GM18873 (cell line): ENCODE measurements at regions not wholly inside any gene's neighbourhood (a gene's known extent, or its start where the extent isn't known, plus 50 kb on each side); places are given as distances from the start of the nearest gene placed in this dataset.

ENCODE experiments used
- ATAC-seq: cut with Tn5 transposase; IDR thresholded peaks from one replicate; pipeline ENCODE4 v1.9.1; 2021; ENCODE audit warnings: mild to moderate bottlenecking, moderate library complexity, moderate number of reproducible peaks; ENCODE audit not compliant: unreplicated experiment, low FRiP score

DNA sequence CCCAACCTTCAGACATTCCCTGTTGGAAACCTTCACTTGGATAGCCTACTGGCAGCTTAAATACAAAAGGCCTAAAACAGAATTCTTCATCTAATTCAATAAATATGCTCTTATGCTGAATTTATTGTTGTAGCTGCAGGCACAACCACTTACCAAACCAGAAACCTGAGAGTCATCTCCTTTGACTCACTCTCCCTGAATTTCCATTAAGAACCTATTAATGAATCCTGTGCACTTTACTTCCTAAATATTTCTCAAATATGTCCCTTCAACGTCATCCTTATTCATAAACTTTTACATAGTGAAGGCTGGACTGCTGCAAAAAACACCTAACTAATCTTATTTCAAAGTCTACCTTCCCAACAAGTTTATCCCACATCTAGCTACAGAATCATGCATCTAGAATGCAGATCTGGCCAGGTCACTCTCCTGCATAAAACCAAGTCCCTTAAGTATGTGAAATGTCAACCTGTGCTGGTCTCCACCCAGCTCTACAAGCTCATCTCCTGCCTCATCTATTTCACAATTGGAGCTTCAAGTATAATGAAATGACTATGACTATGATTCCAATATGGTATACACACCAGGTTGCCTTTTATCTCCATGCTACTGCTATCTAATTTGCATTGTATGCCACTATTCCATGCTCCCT lies 354.2 kb downstream of the ZEB2 start:
- no peak for ATAC-seq

DNA sequence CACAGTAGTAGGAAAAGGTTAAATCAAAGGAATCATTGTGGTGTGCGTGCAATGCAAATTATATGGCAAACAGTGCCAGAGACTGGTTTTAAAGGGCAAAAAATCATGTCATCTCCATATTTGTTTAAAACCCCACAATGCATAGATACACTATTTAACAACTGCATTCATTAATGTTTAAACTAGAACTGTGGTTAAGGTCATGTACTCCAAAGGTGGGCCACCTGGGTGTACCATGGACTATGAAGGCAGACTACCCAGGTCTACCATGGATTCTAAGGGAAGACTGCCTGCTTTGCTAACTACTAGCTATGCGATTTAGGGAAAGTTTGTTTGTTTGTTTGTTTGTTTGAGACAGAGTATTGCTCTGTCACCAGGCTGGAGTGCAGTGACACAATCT lies 356.3 kb downstream of the ZEB2 start:
- ATAC-seq, result no peak

DNA sequence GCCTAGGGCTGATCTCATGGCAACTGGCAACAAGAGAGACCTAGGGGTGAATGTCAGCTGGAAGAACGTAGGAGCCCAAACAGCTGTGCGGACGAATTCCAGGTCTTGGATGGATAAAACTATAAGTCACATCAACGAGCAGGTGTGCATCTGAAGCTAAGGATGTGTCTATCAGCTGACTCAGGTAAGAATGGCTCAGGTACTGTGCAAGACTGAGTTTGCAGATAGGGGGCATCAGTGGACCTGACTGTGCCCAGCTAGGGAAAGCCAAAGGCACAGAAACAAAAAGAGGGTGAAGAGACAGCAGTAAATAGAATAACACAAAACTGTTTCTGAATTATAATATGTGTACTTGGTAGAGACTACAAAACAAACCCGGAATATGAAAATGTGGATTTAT lies 357.3 kb downstream of the ZEB2 start:
- ATAC-seq, result no peak

DNA sequence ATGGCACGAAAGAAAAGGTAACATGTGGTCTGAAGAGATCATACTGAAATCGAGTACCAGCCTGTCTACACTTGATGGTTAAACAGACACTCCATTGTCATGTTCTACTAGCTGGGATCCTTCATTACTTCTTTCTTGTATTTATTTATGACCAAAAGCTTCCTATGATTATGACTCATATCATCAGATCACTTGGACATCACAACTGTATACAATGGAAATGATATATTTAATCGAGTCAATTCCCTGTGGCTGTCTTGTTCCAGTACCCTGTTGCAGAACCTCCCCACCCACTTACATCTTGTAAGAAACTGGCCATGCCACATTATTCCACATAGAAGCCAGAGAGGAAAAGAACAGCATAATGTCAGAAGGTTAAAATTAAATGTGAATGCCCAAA lies 358.9 kb downstream of the ZEB2 start:
- no peak for ATAC-seq

DNA sequence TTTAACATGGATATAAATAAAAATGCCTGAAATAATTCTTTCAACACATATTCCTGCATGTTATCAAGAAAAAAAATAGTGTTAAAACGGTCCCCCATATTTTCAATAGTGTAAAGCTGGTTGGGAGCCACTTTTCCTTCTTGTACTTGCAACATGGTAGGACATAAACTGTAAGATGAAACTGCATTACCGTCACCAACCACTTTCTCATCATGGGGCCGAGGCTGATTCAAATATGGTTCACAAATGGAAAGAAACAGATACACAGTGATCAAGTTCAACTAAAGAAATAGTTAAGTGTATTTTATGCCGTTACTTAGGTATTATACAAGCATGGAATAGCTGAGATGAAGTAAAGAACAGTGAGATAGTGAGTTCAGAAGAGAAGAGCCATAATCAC lies 360.7 kb downstream of the ZEB2 start:
- ATAC-seq, result no peak

DNA sequence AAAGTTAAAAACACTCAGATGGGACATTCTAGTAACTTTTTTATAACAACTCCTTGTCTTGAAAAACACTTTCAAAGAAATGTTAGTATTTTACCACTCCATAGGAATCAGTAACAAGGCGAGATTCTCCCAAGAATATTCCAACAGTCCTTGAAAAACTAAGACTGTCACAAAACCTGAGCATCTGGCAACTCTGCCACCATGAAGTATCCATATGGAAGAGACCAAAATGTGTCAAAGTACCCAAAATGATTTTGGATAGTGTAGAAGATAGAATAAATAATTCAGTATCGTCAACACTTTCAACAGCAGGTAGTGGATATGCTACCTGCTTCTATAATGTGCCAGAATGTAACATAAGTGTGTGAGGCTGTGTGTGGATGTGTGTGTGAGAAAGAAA lies 361.8 kb downstream of the ZEB2 start:
- ATAC-seq, result no peak

DNA sequence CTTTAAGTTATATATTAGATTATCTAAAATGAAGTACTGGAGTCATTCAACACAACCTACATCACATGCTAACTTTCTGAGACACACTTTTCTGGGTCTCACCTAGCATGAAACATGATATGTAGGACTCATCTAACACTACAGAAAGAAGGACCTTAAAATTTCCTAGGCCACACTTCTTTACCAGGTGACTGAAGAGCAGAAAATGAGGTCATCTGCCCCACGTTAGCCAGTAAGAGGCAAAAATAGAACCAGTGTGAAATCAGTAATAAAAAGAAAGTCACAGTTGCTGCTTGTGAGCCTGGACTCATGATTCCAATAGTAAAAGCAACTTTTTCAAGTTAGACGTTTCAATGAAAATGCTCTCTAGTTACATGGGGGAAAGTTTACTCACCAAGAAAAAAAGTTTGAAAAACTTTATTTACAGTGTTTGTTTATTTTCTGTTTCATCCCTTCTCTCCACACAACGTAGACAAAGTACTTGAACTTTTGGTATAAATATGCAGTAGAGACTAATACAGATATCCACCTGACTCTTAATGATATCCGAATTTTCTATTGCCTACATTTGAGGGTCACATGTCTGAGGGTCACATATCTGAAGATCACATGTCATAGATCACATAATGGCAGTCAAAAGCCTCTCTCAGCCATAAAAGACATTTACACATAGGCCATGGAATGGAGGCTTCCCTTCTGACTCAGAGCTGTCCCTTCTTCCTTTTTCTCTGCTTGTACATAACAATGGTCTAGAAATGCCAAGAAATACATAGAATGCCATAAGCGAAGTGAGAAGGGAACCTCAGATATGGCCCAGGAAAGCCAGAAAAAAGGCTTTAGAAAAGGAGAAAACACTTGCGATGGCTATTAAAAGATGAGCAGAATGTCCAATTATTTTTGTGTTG lies 362.9 kb downstream of the ZEB2 start:
- no peak for ATAC-seq

DNA sequence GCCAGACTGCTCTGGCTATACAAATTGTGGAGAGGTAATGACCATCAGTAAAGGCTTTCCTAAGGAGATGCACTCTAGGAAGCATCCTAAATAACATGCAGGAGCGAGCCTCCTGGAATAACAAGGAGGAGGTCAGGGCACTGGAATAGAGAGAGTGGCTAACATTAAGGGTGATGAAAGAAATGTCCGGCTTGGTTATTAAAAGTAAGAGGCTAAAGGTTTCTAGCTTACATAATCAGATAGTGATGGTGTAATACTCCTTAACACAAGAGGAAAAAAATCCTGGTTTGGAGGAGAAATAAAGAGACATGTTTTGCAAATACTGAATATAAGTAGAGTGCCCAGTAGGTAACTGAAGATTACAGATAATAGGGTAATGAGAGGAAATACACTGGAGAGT lies 365.7 kb downstream of the ZEB2 start:
- ATAC-seq, result no peak

DNA sequence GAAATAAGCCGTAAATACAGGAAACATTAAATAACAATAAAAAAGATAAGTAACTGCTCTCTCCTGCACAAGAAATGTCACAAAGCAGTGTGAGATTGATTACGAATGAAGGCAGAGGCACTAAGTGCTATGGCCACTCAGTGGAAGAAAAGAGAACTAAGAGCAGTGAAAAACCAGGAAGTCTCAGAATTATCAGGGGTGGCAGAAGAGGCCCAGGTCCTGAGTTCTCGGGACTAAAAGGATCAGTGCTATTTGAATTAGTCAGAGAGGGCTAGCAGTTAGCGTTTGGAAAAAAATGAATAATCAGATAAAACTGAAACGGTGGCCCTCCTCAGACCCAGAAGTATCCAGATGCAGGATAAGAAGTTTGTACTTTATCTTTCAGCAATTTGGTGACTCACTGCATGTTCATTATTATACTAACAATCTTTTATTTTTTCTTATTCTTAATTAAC lies 367.1 kb downstream of the ZEB2 start:
- ATAC-seq, result no peak

DNA sequence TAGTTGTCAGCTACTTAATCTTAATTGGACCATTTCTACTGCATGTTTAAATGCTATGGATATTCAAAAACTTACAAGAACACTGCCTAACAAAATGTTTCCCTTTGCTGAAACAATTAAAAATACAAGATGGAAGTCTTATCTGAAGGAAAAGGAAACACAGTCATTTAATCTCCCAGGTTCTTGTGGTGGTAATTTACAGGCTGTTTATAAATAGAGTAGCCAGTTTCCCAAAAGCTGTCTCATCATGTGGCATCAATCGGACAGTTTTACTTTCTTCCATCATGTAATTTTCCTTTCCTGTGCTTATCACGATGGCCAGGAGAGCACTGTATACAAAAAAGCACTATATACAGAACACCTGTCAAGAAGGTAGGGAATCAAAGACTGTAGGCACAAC lies 368.1 kb downstream of the ZEB2 start:
- ATAC-seq, result no peak

DNA sequence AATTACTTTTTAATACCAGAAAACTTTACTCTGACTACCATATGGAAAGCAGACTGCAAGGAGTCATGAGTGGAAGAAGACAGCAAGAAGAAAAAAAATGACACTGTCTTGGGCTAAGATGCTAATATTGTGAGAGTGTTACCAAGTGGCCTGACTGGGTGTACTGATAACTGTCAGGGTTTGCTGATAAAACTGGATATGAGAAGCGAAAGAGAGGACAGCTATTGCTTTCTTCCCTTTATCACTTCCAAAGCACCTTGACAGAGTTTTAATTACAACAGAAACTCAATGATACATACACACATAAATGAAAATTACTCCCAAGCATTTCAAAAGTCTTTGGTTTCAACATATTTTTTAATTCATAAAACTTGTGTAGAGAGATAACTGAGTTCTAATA lies 368.5 kb downstream of the ZEB2 start:
- no peak for ATAC-seq

DNA sequence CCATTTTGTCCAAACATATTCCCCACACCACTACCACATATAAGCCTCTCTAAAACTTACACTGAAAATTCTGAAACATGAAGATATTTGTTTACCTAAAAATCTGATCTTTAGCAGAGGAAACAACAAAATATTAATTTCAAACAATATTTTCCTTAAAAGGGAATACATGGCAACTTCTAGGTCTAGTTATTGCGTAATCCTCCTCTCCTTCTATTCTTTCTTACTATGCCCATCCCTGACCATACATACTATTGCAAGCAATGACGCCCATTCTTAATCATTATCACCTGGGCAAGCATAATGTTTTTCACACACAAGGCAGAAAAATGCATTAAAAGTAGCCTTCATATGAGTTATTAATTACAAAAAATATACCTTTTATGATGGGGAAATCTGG lies 372.6 kb downstream of the ZEB2 start:
- ATAC-seq, result no peak

DNA sequence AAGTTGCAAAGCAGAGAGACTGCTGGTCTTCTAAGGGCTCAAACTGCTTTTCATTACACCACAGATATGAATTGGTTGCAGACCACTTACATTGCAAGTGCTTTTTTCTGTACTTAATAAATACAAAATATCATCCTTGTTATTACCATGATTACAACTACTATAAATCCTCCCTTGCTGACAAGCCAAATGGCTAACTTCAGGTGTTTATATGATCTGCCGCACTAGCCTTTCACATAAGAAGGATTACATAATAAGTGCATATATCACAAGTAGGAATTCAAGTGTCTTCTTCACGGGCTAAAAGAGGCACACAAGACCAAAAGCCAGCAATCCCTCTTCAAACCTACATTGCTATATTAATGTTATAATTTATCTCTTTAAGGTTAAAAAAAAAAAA lies 373.0 kb downstream of the ZEB2 start:
- ATAC-seq, result no peak

DNA sequence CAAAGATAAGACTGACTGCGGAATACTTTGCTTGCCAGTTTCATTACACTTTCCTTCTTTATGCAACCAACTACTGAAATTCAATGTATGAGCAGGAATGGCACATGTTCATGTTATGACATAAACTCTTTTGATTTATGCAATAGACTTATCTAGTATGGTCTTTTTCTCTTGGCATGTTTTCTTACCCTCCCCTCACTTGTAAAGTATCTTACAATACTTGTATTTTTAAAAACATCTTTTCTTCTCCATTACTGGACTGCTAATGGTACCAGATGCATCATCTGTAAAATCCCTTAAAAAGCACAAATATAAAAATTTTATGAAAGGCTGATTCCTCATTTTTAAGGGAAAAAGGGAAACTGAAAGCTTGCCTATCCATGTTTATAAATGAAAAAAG lies 373.8 kb downstream of the ZEB2 start:
- ATAC-seq, result no peak

DNA sequence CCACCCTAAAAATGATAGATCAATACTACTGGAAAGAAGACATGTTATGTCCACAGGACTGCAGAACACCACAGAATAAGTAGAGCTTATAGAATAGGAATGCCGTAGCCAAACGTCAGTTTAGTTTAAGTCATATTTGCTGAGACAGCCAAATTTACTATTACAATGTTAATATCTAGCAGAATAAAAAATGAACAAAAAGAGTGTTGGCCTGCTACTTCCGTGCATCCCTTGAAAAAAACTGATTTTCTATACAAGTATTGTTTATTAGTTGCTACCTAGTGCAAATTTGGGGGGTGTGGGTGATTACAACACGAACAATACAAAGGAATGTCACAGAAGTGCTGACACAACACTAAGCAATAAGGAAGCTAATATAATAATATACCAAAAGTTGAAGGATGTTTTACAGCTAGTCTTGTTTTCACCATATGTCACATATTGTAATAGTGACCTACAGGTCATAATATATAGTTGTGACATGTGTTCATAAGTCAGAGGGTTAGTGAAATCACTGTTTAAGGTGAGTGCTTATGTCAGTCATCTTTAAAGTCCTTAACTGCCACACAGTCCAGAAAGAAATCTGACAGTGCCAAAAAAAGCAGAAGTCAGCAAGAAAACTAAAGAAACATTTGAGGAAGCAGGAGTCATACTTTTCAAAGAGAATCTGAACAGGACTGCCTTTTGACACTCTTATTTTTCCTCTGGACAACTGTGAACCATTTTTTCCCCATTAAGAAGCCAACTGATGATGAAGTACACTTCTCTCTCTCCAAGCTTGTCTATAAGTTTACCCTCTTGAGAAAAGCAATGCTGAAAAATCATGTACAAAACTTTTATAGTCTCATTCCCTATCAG lies 376.4 kb downstream of the ZEB2 start:
- no peak for ATAC-seq

DNA sequence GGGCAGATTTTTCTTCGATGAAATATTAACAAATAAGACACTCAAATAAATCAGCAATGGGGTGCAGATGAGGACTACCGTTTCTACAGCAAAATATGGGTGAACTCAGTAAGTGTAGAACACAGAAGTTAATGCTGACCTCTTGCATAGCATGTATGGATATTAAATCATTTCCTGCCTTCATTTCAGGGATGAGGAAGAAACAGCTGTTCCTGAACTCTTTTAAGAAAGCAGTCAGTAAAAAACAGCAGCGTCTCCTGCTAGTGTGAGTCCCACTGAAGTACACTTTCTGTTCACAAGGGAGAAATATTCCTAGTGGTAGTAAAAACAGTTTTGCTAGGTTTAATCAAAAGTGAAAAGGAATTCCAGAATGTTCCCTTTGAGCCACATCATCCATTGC lies 379.0 kb downstream of the ZEB2 start:
- ATAC-seq, result no peak

DNA sequence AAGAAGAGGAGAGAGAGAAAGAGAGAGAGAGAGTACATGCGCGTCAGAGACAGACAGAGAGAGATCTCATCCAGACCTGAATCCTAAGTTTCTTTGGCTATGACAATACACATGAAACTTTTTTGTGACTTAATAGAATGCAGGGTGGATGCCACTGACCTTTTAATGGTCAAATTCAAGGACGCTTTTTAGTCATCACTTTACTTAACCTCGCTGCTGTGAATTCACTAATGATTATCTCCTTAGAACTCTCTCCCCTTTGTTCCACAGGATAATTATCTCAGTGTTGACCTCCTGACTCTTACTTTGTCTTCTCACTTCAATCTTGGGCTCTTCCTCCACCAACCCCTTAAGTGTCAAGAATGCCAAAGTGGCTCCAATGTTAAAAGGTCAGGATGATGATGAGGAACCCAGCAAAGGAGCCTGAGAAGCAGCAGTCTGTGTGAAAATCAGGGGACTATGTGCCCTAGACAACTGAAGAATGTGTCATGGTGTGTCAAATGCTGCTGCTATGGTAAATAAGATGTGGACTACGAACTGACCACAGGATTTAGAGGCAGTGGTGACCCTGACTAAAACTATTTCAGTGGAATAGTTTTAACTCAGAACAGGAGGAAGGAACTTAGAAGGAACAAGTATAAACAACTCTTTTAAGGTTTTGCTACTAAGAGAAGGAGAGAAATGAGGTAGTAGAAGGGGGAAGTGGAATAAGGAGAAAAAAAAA lies 382.1 kb downstream of the ZEB2 start:
- ATAC-seq, result no peak

DNA sequence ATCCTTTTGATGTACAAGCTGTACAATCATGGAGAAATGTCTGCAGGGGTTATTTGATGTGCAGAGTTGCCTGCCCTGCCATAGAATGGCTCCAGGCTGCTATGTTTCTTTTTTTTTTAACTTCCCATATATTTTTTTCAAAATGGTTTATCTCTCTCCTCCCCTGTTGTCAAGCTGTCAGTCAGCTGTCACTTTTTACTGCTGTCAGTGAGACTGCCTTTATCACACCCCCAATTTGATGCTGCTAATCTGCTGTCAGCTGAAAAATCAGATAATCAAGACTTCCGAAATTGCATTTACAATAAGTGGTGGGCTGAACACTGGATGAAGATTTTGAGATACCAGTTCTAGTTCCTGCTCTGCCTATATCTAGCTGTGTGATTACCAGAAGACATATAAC lies 382.6 kb downstream of the ZEB2 start:
- no peak for ATAC-seq

DNA sequence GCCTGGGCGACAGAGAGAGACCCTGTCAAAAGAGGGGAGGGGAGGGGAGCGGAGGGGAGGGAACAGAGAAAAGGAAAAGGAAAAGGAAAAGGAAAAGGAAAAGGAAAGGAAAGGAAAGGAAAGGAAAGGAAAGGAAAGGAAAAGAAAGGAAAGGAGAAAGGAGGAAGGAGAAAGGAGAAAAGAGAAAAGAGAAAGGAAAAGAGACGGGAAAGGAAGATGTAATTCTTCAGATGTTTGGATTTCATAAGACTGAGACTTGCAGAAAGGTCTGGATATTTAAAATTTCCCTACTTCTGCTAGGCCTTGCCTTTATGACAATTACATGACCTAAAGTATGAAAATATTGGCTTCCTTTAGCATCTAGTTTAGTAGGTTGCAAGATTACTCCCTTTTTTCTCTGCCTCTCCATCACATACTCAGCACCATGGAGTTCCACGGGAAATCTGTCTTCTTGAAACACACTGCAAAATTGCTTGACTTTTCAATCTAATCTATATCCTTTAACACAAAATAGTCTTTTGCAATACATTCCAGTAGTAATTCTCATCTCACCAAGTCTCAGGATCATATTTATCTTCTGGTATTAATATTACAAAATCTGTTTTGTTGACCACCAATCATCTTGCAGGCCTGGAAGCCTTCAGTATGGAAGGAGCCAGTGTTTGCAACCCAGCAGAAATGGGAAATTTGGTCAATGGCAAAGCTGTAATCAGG lies 383.5 kb downstream of the ZEB2 start:
- ATAC-seq, result no peak
